Endometrium (tissue), 2 donors: ENCODE measurements at regions not wholly inside any gene's neighbourhood (a gene's known extent, or its start where the extent isn't known, plus 50 kb on each side); places are given as distances from the start of the nearest gene placed in this dataset.
"Not testable (repeated sequence)": the region's sequence is repeated elsewhere in the genome, so short reads cannot be mapped to it uniquely, and the experiment has no call there.

Experiments
- FAIRE-seq: peaks from 2 replicates; lab custom pipeline; 2012; peaks lifted over from hg19 to GRCh38; lab: Jason Lieb, UNC
- donor health status: control.
- donor health status: control.

- no peak for FAIRE-seq
Measured at GRCh38 chr13:109436055-109436622, 350.2 kb downstream of the IRS2 start.

DNA sequence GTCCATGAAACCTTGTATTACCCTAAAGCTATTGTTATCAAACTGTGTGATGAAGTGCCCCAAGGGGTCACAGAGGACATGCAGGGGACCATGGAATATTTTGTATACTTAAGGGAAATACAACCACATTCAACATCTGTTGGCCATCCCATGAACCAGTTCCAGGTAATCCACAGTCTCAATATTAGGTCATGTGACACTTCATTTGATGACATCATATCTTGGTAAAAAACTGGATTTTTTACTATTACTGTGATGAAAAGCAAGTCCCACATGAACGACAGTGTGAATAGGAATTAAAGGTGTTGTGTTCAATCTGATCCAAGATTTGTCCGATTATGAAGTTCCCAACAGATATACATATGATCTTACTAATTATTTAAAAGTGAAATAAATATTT is 355.2 kb downstream of the IRS2 start:
- no peak for FAIRE-seq

DNA sequence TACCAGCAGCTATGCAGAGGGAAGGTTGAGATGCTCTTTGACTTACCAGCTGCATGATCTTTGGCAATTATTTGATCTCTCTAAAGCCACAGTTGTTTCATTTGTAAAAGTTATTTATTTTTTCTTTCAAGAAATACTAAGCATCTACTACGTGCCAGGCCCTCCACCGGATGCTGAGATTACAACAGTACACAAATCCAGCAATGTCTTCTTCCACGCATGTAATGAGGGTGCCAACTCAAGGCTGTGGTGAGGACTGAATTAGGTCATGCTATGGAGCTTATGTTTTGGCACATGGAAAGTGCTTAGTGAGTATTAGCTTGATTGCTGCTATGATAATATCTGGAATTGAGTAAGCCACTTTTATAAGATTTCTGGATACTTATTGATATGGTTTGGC is 358.2 kb downstream of the IRS2 start:
- no peak for FAIRE-seq

- FAIRE-seq = no peak
Measured at GRCh38 chr13:109427695-109428094, 358.7 kb downstream of the IRS2 start.

DNA sequence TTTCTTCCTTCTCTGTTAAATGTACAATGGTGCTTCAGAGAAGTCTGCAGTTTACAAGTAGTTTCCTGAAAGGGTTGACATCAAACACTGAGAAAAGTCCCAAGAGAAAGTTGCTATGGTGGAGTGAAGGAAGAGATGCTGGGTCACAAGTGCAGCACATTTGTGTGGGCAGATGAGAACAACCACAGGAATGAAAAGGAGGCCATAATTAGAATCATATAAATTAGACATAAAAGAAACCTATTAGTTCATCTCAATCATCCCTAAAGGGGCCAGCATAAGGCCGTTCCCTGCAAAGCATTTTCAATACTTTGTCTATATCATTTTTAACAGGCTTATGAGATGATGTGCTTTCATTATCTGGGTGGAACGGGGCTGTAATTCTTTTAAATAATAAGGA is 359.2 kb downstream of the IRS2 start:
- FAIRE-seq = no peak

GRCh38 chr13:109426690-109426990 is 359.7 kb downstream of the IRS2 start:
- no peak for FAIRE-seq

- no peak for FAIRE-seq
Measured at GRCh38 chr13:109425821-109426689, 360.3 kb downstream of the IRS2 start.

DNA sequence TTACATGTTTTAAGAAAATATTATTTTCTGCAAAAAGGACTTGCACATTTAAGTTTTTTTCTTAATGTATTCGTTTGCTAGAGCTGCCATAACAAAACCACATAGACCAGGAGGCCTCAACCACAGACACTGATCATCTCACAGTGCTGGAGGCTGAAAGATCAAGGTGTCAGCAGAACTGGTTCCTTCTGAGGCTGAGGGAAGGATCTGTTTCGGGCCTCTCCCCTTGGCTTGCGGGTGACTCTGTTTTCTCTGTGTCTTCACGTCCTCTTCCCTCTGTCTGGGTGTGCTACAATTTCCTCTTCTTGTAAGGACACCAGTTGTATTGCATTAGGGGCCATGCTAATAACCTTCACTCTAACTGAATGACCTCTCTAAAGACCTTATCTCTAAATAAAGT is 364.2 kb downstream of the IRS2 start:
- FAIRE-seq = no peak

DNA sequence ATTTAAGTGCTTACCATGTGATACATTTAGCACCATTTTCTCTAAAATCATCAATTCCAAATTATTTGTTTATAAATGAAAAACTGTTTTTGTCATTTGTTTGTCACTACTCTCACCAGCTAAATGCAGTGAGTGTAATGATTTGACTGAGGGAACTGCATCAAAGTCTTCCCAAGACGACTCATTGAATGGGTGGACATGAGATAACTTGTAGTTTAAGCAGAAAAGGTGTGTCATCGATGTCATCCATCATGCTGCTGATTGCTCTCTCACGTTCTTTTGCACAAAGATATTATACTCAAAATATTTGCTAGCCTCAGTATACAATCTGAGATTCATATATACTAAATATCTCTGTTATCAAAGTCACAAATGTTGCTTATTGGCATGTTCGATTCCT is 366.5 kb downstream of the IRS2 start:
- no peak for FAIRE-seq

GRCh38 chr13:109418111-109418510 is 368.3 kb downstream of the IRS2 start:
- FAIRE-seq = no peak

DNA sequence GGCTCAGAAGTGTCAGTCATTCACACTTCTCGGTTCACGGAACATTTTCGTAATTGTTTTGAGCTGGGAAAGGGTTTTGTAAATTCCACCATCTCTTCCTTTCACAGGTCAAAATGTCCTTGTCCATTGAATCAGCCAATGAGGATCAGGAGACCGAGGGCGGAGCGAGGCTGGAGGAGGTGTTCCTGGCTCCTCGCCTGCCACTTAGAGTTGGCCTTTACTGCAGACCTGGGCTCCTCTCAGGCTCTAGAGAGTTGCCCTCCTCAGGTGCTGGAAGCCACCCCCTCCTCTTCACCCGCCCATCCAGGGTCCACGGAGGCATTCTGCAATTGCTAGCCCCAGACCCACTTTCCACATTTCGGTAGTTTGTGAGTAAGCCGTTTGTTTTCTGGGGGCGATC is 370.4 kb downstream of the IRS2 start:
- no peak for FAIRE-seq

DNA sequence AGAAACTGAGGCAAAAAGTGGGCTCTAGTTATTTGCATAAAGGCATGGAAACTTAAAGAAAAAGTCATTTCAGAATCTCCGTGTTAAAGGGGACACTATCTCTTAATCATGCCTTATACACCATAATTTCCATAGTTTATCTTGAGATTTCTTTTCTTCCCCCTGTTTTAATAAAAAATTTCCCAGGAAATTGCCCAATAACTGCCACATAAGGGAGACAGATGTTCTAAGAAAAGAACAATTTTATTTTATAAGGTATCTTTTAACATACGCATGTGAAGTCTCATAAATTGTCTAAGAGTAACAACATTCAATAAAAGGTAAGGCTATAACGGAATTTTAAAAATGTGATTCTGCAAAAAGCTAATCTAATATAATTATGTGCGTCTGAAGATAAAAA is 371.3 kb downstream of the IRS2 start:
- FAIRE-seq = no peak

GRCh38 chr13:109412283-109412901 is 374.0 kb downstream of the IRS2 start:
- no peak for FAIRE-seq

GRCh38 chr13:109410868-109411267 is 375.5 kb downstream of the IRS2 start:
- no peak for FAIRE-seq

DNA sequence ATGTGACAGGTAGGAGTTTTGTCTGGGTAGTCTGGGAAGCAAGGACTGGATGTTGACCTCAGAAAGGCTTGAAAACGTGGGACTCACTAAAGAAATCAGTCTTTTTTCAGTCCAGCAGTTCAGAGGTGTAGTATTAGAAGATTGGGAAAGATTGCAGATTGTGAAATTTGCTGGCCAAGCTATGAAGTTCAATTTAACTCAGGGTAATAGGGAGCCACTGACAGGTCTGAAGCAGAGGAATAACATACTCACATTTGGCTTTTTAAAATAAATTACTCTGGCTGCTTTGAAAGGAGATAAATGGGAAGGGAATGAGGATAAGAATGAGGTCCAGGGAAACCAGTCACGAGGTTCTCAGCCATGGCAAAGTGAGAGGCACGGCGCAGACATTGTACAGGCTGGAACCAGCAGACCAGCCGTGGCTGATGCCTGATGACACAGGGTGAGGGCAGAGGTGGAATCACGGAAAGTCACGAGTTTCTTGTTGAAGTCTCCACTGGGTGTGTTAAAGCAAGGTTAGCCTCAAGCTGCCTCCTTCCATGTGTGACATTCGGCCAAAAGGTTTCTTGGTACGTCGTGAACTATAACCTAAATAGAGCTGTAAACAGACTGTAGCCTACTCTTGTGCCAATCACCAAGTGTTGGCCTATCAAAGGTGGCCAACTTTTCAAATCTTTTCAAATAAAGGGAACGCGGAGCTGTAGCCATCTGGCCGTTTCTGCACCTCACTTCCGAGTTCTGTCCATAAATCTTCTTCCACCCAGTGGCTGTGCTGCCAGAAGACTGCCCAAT is 377.6 kb downstream of the IRS2 start:
- no peak for FAIRE-seq

DNA sequence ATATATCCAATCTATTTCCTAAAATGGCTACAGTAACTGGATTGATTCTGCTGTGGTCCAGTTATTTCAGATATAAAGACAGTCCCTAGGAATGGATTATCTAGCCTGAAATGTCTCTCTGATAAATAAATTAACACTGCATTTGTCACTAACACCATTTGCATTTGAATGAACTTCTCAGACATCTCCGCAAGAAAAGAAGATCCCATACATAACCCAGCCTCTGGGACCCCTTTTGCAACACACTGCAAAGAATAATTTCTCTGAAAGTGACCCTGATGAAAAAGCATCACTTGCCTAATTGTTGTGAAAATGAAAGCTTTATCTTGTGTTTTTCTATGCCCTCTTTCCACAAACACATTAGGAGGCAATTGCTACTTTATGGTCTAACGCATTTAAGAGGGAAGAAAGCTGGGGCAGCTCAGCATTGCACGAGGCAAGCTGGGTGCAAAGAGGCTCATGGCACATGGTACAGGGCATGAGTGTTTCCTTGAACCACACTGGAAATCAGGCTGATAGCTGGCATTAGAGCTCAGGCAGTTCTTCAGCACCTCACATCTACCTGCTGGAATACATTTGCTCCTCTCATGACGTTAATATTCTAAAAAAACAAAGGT is 379.9 kb downstream of the IRS2 start:
- no peak for FAIRE-seq

DNA sequence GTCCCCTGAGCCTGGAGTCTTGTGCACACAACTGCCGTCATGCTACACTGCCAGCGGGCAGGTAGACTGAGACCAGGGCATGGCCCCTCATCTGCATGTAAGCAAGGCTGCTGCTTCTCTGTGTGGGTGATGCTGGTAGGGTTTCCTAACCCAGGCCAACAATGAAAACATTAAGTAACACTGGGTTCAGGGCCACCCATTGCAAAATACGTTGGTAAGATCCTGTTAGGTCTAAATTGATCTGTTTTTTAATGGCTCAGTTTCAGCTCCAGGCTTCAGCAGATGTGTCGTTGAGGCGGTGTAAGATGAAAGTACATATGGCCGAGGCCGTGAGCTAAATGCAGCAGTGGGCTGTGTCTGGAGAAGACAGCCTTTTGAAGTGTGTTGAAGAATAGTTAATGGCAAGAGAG is 383.4 kb downstream of the IRS2 start:
- FAIRE-seq = no peak

DNA sequence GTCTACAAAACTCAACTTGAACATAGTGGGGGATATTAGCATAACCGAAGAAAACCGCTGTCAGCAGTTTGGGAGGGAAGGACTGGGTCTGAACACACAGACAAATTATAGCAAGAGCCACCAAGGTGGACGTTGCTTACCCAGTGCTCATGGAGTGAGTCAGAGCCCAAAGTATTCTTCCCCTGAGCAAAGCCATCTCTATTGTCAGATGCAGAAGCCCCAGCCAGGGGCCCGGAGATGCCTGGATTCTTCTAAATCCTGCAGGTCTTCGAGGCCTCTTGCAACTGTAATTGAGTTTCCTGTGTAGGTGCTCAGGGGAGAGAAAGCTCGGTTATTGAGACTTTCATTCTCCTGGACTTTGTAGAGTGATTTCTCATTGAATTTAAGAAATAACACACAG is 384.5 kb downstream of the IRS2 start:
- FAIRE-seq = no peak

DNA sequence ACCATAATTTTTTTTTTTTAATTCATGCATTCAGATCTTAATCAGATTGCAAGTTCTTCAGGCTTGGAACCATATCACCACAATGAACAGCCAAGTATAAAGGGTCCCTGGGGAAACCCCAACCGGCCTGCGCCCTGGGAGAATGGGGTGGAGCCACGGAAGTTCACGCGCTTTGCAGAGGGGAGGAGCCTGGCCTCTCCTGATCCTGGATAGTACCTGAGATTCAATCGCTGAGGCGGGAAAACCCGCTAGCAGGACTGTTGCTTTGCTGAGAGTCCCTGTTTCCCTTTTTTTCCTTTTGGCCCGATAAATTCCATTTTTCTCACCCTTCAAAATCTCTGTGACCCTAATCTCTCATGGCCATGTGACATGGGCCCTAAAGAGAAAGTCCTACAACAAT is 385.1 kb downstream of the IRS2 start:
- FAIRE-seq = no peak

DNA sequence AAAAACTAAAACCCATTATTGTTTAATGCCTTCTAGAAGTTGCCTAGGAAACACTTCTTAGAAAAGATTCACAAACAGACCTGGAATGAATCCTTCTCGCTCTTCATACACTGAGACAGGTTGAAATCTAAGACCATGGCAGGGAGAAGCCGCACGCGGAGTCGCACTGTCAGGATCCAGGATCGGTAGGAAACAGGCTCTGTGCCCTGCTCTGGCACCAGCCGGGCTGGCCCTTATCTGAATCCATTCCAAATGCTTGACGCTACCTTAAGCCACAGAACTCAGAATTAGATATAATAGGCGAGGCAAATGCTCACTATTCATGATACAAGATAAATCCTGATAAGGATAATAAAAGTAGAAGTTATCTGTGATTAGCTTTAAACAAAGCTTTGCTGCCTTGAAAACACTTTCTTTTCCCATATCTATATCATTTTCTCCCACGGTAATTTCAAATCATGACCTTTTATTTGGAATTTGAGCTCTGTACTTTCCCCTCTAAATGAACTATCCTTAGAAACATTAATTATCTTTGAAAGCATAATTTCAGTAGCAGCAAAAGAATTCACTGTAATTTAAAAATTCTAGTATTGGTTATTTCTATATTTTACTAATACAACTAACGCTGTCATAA is 385.6 kb downstream of the IRS2 start:
- FAIRE-seq = no peak

DNA sequence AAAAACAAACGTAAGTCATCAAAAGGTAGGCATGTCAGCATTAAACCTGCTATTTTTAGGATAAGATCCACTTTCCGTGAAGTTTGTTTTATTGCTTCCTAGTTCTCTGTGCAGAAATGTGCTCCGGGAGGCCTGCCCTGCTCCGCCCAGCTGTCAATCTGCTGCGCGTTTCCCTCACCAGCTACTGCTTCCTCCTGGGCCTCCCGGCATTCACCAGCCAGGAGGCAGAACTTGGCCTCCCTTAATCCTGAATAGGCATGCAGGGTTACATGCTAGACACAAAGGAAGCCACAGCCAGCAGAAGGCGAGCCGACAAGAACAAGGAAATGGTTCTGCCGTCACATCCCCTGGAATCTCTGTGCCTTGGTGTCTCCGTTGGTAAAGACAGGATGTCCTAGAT is 386.2 kb downstream of the IRS2 start:
- no peak for FAIRE-seq

GRCh38 chr13:109398071-109398470 is 388.3 kb downstream of the IRS2 start:
- not testable (repeated sequence) for FAIRE-seq
